ENCODE measurements at regions not wholly inside any gene's neighbourhood (a gene's known extent, or its start where the extent isn't known, plus 50 kb on each side); places are given as distances from the start of the nearest gene placed in this dataset.

GRCh38 chr1:157235307-157235706, 97.1 kb upstream of the ETV3 start:
- TF ChIP-seq ZFP30 (CRISPR knock-in tag; IDR thresholded peaks at IDR 0.05) (no peak), RARB (CRISPR knock-in tag; IDR thresholded peaks at IDR 0.05) (no peak), TOX (CRISPR knock-in tag; IDR thresholded peaks at IDR 0.05; ENCODE audit: borderline replicate concordance) (no peak), PATZ1 (CRISPR knock-in tag; IDR thresholded peaks at IDR 0.05; ENCODE audit: borderline replicate concordance) (no peak), GLIS3 (CRISPR knock-in tag; IDR thresholded peaks at IDR 0.05) (no peak), POU6F1 (CRISPR knock-in tag; IDR thresholded peaks at IDR 0.05; ENCODE audit: borderline replicate concordance, low read depth) (no peak), SNAI2 (CRISPR knock-in tag; IDR thresholded peaks at IDR 0.05) (no peak), TSHZ2 (CRISPR knock-in tag; IDR thresholded peaks at IDR 0.05) (no peak), CREB5 (CRISPR knock-in tag; IDR thresholded peaks at IDR 0.05; ENCODE audit: low read depth) (no peak)

Measured in SK-N-SH treated with all-trans-retinoic acid at 6 μM for 48 hours (cell line).